Esophagus mucosa (tissue), 1 donor: ENCODE measurements at regions not wholly inside any gene's neighbourhood (a gene's known extent, or its start where the extent isn't known, plus 50 kb on each side); places are given as distances from the start of the nearest gene placed in this dataset.
A peak's percentile ranks its signal among the peaks of the same experiment; 100 is the strongest.

ENCODE experiments used
- ATAC-seq: fragments of 200-7000 bp; cut with Tn5 transposase; one replicate; pipeline ENCODE4 v1.9.1; 2020
- donor health status: DM: yes; HTN: yes; CAD: no.

GRCh38 chr2:217151509-217152206, 291.8 kb upstream of the TNP1 start:
- no peak for ATAC-seq

DNA sequence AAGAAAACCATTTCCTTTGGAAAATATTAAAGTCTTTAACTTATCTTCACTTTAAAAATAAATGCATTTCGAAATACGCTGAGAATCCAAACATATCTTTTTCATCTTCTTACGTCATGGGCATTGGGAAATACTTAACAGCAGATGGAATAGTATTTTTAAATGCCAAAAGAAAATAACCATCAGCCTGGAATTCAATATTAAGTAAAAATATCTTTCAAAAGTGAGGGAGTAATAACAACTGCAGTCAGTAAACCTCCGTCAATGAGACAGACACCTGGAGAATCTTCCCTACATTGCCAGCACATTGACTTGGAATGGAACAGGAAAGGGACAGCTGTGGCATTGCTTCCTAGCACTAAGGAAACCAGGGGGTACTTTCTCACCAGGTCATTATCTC, 290.4 kb upstream of the TNP1 start:
- ATAC-seq, result no peak

- no peak for ATAC-seq
These were observed 289.3 kb upstream of the TNP1 start for GRCh38 chr2:217149087-217149660.

GRCh38 chr2:217147818-217148217, 288.0 kb upstream of the TNP1 start:
- ATAC-seq, result no peak

- ATAC-seq, result no peak
These were observed 287.1 kb upstream of the TNP1 start for GRCh38 chr2:217146956-217147355.

- no peak for ATAC-seq
These were observed 282.9 kb upstream of the TNP1 start for GRCh38 chr2:217142649-217143266.

- ATAC-seq, result no peak
These were observed 278.4 kb upstream of the TNP1 start for GRCh38 chr2:217138284-217138683.

DNA sequence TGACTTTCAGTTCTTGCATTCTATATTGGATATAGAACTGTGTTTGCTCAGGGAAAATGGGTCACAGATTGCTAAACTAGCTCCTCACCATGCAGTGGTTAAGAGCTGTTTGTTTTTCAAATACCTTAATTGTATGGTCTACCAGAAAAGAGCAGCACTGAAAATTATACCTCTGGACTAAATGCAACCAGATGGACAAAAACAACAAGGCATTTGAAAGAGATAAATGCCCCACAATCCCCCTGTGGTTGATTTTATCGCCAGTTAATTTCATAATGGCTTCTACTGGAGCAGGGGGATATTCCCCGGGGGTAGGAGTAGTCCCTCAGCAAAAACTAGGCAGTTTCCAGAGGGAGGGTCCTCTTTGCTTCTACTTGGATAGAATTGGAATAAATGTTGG, 267.9 kb upstream of the TNP1 start:
- no peak for ATAC-seq

GRCh38 chr2:217125014-217125413, 265.1 kb upstream of the TNP1 start:
- no peak for ATAC-seq

DNA sequence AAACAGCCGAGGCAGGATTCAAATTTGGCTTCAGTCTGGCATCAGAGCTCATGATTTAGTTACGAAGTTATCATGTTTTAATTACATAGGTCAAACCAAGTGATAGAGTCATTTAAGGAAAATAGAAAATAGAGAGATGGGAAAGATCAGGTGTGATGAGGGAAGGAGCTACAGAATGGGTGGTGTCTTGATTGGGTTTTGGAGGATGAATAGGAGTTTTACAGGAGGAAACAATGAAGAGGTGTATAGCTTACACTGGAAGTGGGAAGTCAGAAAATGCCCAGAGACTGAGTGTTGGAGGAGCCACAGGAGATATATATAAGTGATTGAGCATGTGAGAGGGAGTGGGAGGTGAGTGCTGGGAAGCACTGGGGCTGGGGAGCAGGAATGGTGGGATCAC, 264.2 kb upstream of the TNP1 start:
- no peak for ATAC-seq

DNA sequence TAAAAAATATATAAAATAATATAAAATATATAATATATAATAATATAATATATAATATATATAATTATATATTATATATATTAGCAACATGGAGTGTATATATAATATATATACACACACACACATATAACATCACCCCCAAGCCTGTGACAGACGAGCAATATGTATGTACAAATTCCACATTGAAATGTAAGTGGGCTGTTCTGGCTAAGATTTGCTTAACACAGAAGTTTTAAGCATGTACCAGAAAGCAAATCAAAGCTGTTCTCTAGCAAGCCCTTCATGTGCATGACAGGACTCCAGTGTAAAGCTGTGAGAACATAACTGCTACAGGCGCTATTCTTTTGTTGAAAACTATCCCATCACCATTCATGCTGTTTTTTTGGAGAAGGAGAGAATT, 261.7 kb upstream of the TNP1 start:
- no peak for ATAC-seq

GRCh38 chr2:217120429-217120828, 260.6 kb upstream of the TNP1 start:
- no peak for ATAC-seq

- no peak for ATAC-seq
These were observed 258.9 kb upstream of the TNP1 start for GRCh38 chr2:217118559-217119284.

DNA sequence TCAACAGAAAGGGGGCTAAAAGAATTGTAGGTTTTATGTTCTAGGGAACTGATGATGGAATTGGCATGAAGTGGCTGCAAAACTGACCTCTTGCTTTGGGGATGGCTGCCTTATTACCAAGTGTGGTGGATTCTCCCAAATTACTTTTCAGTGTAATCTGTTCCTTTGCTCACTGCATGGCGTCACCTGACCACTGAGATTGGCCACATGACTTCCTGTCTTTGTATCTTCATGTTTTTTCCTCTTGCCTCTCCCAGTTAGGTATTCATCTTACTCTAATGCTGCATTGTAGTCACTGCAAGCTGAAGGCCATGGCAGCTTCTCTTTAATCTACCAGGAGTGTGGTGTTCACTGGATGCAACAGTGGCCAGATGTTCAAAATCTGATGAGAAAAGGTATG, 257.7 kb upstream of the TNP1 start:
- ATAC-seq, result no peak

- ATAC-seq, result no peak
These were observed 256.7 kb upstream of the TNP1 start for GRCh38 chr2:217116610-217117009.

- ATAC-seq, result no peak
These were observed 254.3 kb upstream of the TNP1 start for GRCh38 chr2:217114117-217114516.

GRCh38 chr2:217113491-217113890, 253.6 kb upstream of the TNP1 start:
- ATAC-seq, result no peak

- no peak for ATAC-seq
These were observed 250.7 kb upstream of the TNP1 start for GRCh38 chr2:217110550-217110949.

GRCh38 chr2:217108575-217109027, 248.7 kb upstream of the TNP1 start:
- ATAC-seq, result no peak

GRCh38 chr2:217108086-217108485, 248.2 kb upstream of the TNP1 start:
- ATAC-seq, result peak; percentile 24

DNA sequence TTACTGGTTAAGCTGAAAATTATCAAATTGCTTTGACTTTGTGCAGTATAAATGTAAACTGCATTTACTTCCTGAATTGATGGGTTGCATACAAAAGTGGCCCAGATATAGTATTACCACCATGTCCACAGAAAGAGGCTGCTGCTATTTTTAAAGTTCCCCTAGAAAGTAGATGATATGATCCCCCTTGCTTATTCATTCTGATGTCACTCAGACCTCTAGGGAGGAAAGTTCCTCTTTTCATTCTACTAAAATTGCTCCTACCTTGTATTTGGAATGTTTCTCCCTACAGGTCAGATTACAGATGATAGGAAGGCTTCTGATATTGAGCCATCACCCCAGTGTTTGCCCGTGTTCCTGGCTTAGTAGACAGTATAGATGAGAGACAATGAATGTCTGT, 247.6 kb upstream of the TNP1 start:
- ATAC-seq, result no peak

DNA sequence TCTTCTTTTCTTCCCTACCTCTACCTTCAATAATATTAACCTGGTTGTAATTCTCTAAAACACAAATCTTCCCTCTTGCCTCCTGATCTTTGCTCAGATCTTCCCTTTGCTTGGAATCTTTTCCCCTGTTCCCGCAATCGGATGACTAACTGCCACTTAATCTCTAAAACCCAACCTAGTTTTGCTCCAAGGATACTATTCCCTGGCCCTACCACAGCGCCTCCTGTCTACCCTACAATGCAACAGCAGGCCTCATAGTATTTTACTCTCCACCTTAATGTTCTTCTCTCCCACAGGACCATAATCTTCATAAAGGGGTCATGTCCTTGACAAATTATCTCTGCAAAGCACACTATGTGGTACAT, 246.8 kb upstream of the TNP1 start:
- no peak for ATAC-seq
